ENCODE measurements at regions not wholly inside any gene's neighbourhood (a gene's known extent, or its start where the extent isn't known, plus 50 kb on each side); places are given as distances from the start of the nearest gene placed in this dataset.

DNA sequence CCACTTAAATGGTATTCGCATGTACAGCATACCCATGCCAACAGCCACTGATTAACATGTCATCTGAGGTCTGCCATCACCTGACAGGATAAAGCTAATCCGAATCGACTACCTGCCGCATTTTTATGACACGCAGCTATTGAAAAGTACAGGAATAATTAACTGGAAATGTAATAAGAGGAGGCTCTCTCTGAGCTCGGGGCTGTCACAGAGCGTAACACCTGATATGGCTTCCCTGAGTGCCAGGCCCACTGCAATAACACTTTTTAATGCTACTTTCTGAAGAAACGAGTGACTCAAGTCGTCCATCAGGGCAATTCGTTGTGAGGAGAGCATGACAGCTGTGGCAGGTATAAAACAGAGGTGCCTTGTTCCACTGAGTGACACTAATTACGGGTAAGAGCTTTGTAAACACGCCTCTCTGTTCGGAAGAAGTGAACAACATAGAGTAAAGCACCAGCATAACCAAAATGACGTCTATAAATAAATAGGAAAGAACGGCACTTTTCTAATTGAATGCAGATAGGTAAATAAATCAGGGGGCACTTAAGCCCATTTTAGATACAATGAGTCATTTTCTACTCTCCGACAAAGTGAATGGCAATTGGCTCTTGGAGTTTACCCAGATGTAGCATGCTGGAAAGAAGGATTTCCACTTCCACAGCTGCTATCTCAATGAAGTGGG, 56.5 kb upstream of the CREB5 start:
- TF ChIP-seq, protein P1, sequence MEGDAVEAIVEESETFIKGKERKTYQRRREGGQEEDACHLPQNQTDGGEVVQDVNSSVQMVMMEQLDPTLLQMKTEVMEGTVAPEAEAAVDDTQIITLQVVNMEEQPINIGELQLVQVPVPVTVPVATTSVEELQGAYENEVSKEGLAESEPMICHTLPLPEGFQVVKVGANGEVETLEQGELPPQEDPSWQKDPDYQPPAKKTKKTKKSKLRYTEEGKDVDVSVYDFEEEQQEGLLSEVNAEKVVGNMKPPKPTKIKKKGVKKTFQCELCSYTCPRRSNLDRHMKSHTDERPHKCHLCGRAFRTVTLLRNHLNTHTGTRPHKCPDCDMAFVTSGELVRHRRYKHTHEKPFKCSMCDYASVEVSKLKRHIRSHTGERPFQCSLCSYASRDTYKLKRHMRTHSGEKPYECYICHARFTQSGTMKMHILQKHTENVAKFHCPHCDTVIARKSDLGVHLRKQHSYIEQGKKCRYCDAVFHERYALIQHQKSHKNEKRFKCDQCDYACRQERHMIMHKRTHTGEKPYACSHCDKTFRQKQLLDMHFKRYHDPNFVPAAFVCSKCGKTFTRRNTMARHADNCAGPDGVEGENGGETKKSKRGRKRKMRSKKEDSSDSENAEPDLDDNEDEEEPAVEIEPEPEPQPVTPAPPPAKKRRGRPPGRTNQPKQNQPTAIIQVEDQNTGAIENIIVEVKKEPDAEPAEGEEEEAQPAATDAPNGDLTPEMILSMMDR (IDR thresholded peaks at IDR 0.05; ENCODE audit: low read depth, low read length): no peak
- no peak overlapping the region for H3K4me3 ChIP-seq (replicated peaks in 1 of 2; ENCODE audit: low read depth in 2 of 2, low read length in 2 of 2)
- no peak for DNase-seq (ENCODE audit: low read depth in 2 of 2)

DNA sequence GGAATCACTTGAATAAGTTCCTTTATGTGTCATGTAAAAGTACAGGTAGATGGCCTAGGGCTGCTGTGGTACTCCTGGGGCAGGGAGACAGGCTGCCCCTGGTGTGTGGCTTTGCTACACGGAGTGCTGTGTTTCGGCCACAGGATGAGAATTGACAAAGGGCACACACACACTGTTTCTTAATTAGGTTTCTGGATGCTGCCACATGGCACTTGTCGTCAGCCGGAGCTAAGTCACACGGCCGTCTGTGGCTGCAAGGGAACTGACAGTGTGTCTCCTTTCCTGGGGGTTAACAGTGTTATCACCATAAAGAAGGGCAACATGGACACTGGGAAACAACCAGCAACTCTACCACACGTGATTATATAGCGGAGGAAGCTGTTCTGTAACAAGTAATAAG, 55.7 kb upstream of the CREB5 start:
- no peak for DNase-seq (ENCODE audit: low read depth in 2 of 2)
- no peak overlapping the region for H3K4me3 ChIP-seq (replicated peaks in 1 of 2; ENCODE audit: low read depth in 2 of 2, low read length in 2 of 2)
- TF ChIP-seq, protein P1 (IDR thresholded peaks at IDR 0.05; ENCODE audit: low read depth, low read length): no peak

DNA sequence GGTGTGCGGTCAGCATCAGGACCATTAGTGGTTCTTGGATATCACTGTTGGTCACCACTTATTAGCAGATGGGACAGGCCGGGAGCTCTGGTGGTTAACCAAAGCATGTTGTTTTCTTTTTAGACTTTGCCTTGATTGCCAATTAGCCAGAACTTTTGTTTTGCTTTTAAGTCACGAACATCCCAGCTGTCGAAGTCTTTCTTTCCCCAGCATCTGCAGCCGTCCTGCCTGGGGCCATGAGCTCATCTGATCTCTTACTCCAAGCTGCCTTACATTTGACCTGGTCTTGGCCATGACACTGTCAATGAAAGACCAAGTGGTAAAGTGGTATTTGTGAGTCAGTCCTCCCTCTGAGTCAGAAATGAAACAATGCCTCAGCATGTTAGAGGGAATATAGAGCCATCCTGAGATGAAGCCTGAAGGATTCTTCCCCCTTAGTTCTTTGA, 53.9 kb upstream of the CREB5 start:
- peak; percentile 72 to 94 for DNase-seq (ENCODE audit: low read depth in 2 of 2)

DNA sequence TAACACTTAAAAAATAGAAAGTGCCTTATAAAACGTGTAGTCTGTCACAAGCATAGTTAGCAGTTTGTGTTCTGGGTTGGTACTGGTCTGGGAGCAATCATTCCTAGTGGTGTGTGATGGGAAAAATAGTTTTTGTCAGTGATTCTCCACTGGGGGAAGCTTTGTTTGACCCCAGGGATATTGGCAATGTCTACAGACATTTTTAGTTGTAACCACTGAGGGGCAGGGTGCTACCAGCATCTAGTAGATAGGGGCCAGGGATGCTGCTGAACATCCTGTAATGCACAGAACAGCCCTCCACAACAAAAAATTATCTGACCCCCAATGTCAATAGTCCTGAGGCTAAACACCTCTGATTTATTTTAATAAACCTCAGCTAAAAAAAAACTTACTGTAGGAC, 51.6 kb upstream of the CREB5 start:
- no peak overlapping the region for H3K4me3 ChIP-seq (replicated peaks in 1 of 2; ENCODE audit: low read depth in 2 of 2, low read length in 2 of 2)
- no peak for DNase-seq (ENCODE audit: low read depth in 2 of 2)
- TF ChIP-seq, protein P1 (IDR thresholded peaks at IDR 0.05; ENCODE audit: low read depth, low read length): no peak

More for the DNA sequence above, 53.9 kb upstream of the CREB5 start:
- TF ChIP-seq, protein P1 (IDR thresholded peaks at IDR 0.05; ENCODE audit: low read depth, low read length): no peak
- no peak overlapping the region for H3K4me3 ChIP-seq (replicated peaks in 1 of 2; ENCODE audit: low read depth in 2 of 2, low read length in 2 of 2)

DNA sequence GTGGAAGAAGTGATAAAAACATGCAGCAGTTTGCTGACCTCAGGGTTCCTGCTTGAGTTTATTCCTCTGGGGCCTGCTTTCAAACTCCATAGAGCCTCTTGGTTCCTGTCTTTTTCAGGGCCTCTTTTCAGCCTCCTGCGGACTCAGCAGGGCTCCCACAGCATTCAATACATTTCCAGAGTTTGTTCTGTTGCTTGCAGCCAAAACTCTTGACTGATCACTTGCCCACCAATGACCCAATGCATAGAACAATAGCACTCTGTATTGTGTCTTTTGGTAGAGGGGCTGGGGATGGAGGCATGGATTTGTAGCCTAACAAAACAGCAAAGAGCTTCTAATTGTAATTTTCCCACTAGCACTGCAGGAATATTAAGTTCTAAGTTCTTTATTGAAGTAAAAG, 50.8 kb upstream of the CREB5 start:
- DNase-seq (ENCODE audit: low read depth in 2 of 2): no peak
- no peak overlapping the region for H3K4me3 ChIP-seq (replicated peaks in 1 of 2; ENCODE audit: low read depth in 2 of 2, low read length in 2 of 2)
- TF ChIP-seq, protein P1 (IDR thresholded peaks at IDR 0.05; ENCODE audit: low read depth, low read length): no peak

DNA sequence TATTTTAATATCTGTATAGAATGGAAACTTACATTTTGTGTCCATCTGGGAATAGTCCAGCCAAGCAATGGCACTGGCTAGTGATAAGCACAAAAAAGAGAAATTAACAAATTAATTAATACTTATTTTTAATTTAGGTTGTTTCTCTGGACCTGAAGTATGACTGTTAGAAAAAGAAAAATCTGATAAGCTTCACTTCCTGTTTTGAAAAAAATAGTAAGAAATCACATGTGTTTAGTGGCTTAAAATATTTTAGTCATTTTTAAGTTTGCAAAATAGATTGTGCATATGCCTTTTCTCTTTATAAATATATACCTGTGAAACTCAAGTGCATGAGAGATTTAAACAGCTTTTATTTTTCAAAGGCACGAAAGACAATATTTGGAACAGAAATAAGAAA, 50.1 kb upstream of the CREB5 start:
- no peak overlapping the region for H3K4me3 ChIP-seq (replicated peaks in 1 of 2; ENCODE audit: low read depth in 2 of 2, low read length in 2 of 2)

More for the DNA sequence above, 50.1 kb upstream of the CREB5 start:
- no peak for DNase-seq (ENCODE audit: low read depth in 2 of 2)
- TF ChIP-seq, protein P1 (IDR thresholded peaks at IDR 0.05; ENCODE audit: low read depth, low read length): no peak

Data from cardiac fibroblast (primary cell).